GM19238 (cell line): ENCODE measurements at regions not wholly inside any gene's neighbourhood (a gene's known extent, or its start where the extent isn't known, plus 50 kb on each side); places are given as distances from the start of the nearest gene placed in this dataset.
"Not testable (repeated sequence)": the region's sequence is repeated elsewhere in the genome, so short reads cannot be mapped to it uniquely, and the experiment has no call there.

Source experiments
- DNase-seq: peaks from one replicate; pipeline ENCODE4 v3.0.0; 2011; ENCODE audit warnings: low spot score; ENCODE audit not compliant: insufficient read length

DNA sequence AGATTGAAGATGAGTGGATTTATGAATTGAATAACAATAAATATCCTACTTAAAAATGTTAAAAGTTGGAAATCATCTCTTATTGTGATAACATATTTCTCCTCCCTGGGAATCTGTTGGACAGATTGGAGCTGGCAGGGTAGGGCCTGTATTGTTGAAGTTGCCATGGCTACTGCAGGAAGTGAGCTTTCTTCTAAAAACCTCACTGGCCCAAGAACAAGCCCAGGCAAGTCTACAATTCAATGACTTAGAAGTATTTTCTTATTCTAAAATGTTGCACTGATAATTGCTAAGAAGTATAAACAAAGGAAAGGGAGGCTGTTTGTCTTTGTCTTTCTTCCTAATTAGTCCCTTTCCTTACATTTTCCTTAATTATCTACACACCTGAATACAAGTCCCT, 112.1 kb downstream of the DLEU7 start:
- no peak for DNase-seq

DNA sequence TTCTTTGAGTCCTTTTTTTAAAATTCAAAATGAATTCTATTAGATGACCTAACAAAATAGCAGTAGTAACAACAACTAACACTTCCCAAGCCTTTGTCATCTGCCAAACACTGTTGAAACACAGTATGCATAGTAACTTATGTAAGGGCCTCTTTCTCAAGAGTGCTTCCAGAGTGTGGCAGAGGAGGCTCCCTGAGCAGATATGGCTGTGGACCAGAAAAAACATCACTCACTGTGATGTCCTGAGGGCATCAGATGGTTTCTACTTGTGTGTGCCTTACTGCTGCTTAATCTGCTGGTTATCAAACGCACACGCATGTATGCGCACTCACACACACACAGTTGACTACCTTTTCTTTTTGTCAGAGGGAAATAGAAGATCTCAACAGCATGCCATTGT, 110.8 kb downstream of the DLEU7 start:
- DNase-seq: no peak

DNA sequence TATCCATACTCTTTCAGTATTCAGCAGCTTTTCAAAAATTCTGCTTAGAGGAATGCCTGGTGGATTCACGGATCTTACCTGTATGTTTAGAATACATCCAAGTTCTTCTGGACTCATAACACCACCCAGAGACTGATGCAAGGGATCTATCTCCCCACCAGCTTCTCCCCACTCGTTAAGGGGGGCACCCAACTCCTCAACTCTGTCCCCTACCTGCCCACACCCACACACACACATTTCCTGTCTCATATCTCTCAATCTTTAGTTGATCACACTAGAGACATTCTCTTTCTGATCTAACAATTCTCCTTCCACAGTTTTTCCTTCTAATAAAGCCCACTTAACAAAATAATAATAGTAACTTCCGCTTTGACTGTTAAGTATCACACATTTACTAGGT, 110.1 kb downstream of the DLEU7 start:
- no peak for DNase-seq

DNA sequence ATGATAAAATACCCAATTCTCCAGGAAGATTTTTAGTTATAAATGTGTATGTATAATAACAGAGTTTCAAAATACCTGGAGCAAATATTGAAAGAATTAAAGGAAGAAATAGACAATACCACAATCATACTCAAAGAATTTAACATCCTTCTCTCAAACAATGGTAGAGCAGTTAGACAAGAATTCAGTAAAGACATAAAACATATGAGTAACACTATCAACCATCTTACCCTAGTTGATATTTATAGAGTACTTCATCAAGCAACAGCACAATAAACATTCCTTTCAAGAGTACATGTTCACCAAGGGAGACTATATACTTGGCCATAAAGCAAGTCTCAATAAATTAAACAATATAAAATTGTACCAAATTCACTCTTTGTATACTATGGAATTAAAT, 108.4 kb downstream of the DLEU7 start:
- no peak for DNase-seq

DNA sequence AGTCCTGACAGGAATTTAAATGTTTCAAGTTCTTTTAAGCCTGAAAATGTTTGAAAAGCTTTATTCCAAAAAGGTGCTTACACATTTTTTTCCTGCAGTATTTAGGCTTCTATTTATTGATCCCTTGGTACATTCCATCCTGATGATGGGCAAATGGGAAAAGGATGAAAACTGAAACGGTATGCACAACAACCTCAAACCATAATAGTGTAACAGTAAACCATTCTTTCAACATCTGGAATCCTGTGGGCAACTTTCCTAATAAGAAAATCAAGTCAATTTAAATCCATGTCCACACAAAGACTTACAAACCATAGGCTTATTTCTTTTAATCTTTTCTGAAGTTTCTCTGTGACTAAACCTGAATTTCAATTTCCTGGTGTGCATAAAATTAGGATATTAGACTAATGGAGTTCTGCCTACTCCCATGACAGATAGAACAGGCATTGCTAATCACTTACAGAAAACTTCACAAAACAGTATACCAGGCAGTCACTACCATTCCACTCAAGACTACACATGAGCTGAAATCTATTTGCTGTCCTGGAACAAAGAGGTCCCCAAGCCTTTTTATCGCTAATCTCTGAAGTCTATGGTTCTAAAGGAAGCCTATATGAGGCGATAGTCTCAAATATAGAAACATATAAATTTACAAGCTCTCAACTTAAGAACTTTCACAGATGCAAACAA, 103.3 kb downstream of the DLEU7 start:
- DNase-seq: no peak

DNA sequence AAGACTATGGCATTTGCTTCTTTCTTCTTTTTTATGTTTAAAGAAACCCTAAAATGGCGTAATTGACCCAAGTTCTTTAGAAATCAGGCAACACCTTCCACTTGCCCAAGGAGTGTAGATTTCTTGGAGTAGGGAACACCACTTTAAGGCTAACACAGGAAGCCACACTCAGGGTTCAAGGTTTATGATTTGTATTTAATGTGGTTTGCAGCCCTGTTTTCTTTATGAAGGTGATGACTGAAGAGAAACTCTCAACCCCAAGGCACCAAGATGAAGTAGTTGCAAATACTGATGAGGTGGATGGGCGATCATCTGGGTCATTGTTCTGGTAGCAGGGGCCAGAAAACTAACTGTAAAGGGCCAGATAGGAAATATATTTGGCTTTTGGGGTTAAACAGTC, 101.1 kb downstream of the DLEU7 start:
- DNase-seq: no peak

DNA sequence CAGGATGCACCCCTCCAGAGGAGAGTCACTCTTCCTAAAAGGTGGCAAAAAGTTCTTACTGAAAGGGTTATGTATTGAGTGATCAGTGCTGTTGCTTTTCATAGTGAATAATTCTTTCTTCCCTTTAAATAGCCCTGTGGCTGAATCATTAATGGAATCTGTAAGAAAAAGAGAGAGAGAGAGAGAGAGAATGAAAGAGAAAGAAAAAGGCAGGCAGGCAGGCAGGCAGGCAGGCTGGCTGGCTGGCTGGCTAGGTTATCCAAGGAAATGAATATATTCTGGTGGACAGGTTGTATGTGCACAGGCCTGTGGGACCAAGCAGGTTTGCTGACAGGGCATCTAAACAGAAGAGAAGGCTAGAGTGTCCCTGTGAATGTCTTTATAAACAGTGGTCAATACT, 100.5 kb downstream of the DLEU7 start:
- no peak for DNase-seq

DNA sequence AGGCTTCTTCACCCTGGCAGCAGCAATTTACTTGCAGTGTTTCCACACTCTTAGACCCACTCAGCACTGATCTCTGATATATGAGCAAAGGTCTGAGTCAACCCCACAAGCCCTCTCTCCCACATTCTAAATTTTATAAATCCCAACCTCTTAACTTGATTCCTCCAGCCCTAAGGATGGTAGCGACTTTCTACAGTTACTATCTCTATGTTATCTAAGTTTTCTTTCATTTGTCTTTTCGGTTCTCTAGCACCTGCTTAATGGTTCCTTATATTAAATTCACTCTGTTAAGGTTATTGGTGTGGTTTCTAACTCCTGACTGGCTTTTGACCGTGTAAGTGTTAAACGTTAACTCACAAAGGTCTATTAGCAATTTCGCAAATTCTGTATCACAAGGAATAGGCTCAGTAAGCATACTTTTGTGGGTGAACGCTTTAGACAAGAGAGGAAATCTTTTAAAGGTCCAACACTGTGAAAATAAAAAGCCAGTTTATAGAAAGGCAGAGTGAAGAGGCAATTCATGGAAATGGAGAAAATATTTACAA, 99.3 kb downstream of the DLEU7 start:
- DNase-seq: no peak

DNA sequence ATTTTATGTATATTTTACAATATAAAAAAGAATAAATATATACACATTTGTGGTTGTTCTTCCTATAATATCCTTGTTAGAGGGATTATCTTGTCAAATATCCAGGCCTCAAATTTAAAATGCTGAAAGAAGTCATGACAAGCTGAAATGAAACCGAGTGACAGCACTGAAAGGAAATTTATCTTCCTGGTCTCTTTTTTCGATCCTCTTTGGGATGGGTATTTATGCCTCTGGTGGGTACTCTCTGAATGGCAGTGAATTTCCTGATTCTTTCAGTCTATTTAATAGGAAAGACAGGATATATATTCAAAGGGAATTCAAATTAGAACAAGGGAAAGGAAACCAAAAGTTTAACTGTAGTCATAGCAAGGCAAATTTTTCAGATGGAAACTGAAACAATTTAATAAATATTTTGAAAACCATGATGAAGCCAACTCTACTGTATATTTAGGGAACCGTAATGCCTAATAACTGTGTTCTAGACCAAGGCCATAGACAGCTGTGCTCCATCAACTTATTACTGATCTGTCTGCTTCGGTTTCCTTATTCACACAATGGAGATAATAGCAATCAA, 97.9 kb downstream of the DLEU7 start:
- no peak for DNase-seq

DNA sequence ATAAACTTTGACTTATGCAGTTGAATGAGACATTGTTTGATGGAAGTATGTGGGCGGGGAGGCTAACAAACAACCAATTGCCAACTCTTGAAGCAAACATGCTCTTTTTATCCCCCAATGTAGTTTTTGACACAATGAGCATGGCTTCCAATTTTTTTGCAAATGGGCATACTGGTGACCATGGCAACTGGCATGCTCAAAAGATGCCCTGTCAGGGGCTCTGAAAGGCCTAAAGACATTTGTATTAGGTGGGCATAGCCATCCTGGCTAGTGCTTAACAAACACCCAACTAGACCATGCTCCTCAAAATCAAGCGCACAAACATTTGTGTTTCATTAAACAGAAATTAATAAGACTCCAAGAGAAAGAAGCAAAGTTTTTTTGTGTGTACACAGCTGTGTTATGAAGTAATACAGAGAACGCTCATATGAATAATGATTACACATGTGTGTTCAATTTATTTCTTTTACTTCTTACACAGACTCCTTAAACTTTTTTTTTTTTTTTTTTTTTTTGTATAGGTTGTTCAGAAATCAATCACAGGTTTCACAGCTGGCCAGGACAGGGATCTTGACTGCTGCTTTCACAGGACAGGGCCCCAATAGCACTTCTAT, 95.6 kb downstream of the DLEU7 start:
- no peak for DNase-seq

DNA sequence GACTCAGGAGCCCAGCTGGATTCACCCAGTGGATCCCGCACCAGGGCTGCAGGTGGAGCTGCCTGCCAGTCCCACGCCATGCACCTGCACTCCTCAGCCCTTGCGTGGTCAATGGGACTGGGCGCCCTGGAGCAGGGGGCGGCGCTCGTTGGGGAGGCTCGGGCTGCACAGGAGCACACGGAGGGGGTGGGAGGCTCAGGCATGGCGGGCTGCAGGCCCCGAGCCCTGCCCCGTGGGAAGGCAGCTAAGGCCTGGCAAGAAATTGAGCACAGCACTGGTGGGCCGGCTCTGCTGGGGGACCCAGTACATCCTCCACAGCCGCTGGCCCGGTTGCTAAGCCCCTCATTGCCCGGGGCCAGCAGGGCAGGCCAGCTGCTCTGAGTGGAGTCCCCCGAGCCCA, 90.3 kb downstream of the DLEU7 start:
- not testable (repeated sequence) for DNase-seq

DNA sequence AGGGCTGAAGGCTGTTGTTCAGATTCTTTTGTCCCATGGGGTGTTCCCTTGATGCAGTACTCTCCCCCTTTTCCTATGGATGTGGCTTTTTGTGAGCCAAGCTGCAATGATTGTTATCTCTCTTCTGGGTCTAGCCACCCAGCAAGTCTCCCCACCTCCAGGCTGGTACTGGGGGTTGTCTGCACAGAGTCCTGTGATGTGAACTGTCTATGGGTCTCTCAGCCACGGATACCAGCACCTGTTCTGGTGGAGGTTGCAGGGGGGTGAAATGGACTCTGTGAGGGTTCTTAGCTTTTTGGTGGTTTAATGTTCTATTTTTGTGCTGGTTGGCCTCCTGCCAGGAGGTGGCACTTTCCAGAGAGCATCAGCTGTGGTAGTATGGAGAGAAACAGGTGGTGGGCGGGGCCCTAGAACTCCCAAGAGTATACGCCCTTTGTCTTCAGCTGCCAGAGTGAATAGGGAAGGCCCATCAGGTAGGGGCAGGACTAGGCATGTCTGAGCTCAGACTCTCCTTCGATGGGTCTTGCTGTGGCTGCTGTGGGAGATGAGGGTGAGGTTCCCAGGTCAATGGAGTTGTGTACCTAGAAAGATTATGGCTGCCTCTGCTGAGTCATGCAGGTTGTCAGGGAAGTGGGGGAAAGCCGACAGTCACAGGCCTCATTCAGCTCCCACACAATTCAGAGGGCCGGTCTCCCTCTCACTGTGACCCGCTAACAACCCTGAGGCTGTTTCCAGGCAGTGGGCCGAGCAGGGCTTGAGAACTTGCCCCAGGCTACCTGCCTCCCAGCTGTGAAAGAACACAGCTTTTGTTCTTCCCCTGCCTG, 87.4 kb downstream of the DLEU7 start:
- DNase-seq: not testable (repeated sequence)

DNA sequence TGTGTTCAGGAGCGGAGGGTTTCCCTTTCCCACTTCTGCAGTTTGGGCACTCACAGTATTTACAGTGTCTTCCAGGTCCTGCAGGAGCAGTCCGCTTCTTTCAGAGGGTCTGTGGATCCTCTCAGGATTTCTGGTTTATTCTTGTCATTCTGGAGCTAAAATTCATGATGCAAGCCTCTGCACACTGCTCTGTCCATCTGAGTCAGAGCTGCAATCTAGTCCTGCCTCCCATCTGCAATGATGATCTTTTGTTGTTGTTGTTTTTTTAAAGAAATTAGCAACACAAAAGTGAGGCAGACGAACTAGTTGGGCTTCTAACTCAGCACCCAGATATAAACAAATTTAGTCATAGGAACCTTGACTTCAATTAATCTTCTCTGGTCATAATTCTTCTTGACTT, 86.5 kb downstream of the DLEU7 start:
- DNase-seq: no peak

DNA sequence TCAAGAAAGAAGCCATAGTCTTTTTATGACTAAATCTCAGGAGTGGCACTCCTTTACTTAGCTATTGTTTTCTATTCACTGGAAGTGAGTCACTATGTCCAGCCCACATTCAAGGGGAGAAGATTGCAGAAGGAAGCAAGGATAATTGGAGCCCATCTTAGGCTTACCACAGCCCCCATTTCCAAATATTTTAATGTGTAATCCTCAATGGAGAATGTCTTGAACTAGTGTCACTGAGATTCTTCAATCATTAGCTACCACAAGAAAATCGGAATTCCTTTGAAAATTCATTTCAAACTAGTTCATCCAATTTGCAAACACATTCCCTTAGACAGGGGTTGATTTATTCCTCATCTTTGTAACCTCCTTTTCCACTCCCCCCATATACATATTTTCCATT, 84.7 kb downstream of the DLEU7 start:
- DNase-seq: no peak

DNA sequence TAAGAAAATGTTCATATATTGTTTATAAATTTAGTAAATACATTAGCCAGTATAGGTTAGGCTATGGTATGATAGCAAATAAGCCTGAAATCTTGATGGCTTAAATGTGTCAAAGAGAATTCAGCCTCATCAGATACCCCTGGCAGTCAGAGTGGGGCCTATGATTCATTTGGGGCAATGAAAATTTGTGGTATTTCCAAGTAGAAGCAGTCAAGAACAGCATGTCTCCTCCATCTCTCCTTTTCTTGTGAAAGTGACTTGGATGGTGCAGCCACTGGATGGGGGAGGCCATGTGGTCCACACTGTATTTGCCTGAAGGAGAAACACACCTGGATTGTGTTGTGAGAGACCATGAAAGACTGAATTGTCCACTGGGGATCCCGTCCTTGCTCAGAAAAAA, 82.7 kb downstream of the DLEU7 start:
- no peak for DNase-seq

DNA sequence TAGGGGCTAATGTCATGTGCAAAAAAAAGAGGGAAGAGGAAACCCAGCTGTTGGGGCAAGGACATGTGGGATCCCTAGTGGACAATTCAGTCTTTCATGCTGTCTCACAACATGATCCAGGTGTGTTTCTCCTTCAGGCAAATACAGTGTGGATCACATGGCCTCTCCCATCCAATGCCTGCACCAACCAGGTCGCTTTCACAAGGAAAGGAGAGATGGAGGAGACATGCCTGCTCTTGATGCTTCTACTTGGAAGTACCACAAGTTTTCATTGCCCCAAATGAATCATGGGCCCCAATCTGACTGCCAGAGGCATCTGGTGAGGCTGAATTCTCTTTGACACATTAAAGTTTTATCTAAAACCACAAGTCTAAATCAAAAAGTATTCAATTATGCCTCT, 82.1 kb downstream of the DLEU7 start:
- no peak for DNase-seq

DNA sequence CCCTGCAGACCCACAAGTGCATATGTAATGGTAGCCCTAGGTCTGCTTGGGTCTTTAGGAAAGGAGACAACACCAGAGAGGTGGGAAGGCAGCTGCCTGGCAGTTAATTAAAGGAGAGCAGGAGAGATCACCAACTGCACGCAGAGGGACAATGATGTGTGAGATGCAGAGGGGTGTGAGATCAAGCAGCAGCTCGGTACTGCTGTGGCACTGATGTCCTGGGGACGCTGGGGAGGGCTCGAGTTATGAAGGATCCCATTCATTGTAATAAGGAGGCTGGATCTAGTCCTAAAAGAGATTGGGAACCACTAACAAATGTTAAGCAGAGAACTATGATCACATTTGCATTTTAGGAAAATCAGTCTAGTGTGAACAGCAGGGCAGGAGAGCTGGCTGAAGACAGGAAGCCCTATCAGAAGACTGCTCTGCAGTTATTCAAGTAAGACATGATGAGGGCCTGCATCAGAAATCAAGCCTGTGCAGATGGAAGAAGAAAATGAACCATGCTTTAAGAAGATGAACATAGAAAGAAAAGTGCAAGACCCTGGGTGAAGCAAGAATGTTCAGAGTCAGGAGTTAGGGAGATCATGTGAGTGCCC, 80.4 kb downstream of the DLEU7 start:
- no peak for DNase-seq

DNA sequence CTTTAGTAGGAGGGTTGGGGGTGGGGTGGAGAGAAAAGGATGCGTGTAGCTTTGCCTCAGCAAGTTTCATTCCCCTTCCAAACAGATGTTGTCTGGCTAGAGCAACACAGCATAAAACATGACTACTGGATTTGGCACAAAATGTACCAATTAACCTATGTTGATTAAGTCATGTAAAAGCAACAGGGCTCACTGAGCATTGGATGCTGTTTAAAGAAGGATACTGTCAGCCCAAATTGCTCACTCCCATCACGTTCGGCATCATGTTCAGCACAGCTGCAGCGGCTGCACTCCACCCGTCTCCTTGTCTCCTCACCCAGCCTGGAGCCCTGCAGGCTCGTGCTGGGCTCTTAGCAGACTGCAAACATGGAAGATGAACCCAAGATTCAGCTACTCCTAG, 77.5 kb downstream of the DLEU7 start:
- DNase-seq: no peak

DNA sequence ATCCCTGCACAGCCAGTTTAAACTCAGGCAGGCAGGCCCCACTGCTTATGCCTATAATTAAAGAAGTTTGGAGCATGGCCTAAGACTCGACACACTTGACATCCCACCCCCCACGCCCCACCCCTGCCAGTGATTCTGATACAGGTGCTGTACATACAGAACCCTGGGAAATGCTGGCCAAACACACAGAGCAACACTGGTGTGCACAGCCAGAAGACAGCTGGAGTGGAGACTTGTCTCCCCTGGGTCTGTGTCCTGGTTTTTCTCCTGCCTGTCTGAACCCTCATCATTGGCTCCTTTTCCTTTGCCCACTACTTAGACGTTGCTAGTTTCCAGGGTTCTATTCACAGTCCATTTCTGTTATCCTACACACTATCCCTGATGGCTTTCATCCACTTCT, 76.8 kb downstream of the DLEU7 start:
- DNase-seq: no peak

DNA sequence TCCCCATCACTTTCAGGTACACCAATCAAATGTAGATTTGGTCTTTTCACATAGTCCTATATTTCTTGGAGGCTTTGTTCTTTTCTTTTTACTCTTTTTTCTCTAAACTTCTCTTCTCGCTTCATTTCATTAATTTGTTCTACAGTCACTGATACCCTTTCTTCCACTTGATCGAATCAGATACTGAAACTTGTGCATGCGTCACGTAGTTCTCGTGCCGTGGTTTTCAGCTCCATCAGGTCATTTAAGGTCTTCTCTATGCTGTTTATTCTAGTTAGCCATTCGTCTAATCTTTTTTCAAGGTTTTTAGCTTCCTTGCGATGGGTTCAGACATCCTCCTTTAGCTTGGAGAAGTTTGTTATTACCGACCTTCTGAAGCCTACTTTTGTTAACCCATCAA, 70.6 kb downstream of the DLEU7 start:
- DNase-seq: not testable (repeated sequence)
